Bone marrow (tissue), 2 donors: ENCODE measurements at regions not wholly inside any gene's neighbourhood (a gene's known extent, or its start where the extent isn't known, plus 50 kb on each side); places are given as distances from the start of the nearest gene placed in this dataset.

ENCODE experiments used
- DNase-seq, 2 donors: peaks; one replicate each; lab custom pipeline; 2025; lab: John Stamatoyannopoulos, UW

GRCh38 chr11:19403196-19403895 lies 162.6 kb upstream of the E2F8 start:
- DNase-seq = no peak

- no peak for DNase-seq
Measured at GRCh38 chr11:19400296-19400695, 159.6 kb upstream of the E2F8 start.

- DNase-seq = no peak
Measured at GRCh38 chr11:19398772-19399527, 158.2 kb upstream of the E2F8 start.

DNA sequence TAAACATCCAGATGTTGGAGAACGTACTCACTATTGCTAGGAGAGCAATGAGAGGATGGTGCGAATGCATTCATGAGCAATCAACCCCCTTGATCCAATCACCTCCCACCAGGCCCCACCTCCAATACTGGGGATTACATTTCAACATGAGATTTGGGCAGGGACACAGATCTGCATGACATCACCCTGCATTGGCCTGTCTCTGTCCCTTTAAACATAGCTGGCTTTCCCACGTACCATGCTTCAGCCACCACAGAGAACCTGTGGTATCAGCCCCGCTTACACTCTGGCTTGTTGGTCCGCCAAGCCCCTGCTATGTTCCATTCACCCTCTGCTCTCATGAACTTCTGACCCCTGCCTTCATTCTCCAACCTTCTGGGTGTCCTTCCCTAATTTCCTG lies 157.5 kb upstream of the E2F8 start:
- DNase-seq = no peak

- no peak for DNase-seq
Measured at GRCh38 chr11:19395050-19395449, 154.3 kb upstream of the E2F8 start.

DNA sequence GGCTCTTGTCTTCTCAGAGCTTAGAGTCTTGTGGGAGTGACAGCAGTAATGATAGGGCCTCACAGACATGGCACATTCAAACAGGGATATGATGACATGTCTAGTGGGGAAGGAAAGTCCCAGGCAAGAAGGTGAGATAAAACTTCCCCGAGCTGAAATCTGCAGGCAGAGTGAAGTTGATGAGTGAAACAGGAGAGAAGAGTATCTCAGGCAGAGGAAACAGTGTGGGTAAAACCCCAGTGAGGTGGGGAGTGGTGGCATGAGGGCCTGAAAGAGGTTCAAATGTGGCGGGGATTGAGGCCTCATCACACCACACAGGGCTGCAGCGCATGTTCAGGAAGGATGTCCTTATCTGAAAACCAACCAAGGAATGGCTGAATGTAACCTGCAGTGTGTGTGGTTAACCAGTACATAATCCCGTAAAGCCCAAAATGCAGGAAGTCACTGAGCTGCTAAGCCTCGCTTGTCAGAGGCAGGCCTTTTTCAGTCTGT lies 153.8 kb upstream of the E2F8 start:
- DNase-seq = no peak

DNA sequence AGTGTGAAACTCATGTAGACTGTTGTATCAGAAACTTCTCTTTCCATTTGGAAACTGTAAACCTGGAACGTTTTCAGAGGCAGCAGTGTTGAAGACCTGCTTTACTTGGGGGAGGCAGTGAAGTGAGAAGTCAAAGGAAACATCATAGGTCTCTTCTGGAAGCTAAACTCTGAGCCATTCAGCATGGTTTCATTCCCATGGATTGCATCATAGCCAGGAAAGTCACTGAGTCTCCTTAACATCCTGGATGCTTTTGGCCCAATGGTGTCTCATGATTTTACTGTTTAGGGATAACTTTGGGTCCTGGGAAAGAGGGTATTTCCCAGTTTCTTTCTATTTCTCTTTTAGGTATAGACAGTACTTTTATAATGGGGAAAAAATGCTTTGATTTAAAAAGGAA lies 153.2 kb upstream of the E2F8 start:
- no peak for DNase-seq

DNA sequence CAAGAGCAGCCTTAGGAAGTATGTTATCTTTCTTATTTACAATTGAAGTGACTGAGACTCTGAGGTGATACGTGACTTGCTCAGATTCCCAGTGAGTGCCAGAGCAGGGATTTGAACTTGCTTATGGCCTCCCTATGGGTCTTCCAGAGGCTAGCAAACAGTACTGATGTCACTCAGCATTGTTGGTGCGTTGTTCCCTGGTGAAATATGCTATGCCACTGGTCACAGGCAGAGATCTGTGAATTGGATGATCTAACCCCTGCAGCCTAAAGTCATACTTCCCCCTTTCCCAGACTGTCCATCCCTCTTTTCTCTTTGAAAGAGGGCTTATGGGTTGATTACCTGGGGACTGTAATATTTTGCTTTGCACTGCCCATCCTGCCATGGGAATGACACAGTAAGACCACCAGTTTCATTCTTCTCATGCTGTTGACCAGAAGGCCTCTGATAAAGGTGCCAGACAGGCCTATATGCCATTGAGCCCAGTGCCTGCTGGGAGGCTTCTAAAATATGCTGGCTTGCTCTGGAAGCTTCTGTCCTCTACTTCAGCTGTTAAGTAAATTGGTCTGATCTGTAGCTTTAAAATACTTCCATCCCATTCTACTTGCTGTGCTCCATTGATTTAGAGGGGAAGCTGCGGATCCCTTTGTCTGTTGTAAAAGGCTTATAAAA lies 152.2 kb upstream of the E2F8 start:
- no peak for DNase-seq

GRCh38 chr11:19392321-19392720 lies 151.6 kb upstream of the E2F8 start:
- DNase-seq = no peak

DNA sequence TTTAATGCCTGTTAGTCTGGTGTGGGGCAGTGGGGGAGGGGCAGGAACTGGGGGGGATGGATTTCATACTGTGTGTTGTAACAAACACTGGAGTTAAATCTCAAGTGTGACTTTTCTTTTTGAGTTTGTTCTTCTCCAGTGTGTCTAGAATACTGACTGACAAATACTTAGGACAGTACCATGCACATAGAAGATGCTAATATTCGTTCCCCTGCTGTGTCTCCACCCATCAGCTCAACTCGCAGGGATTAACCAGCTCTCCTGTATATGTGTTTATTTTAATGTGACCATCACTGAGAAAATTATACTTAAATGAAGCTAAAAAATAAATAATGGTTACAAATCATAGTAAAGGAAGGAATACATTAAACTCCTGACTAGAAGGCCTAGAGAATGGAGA lies 150.9 kb upstream of the E2F8 start:
- DNase-seq = no peak

DNA sequence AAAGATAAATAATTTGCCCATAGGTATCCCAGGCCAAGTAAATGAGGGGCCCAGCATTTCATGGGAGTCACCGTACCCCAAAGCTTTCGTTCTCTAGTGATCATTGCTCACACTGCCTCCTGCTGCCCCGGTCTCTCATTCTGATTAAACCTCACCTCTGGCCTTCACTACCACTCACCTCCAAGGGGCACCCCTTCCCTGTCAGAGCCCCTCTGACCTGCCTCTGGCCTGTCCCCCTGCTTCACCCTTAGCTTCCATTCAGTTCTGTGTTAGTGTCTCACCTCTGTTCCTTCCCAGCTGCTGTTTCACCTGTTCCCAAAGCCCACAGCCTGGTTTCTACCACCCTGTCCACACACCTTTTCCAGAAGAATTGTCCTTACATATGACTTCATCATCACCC lies 150.3 kb upstream of the E2F8 start:
- DNase-seq = no peak

DNA sequence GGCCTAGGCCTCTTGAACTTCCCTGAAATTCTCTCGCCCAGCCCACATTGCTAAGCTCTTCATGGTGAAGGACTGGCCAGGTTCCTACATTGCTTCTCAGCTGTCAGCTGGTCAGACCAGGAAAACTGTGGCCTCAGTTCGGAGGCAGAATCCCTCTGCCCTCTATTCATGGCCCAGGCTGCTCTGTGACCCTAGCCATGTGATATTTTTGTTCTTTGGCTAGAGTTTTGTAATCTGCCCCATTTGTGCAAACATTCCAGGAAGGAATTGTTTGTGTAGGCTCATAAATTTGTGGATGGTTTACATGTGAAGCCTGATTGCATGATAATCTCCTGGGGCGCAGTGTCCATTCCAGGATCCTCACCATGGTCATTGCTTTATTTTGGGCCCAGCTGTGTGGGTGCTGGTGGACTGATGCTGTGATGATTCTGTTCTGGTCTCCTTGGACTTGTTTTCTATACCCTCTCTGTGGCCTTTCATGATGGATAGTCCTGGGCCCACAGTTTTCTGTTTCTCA lies 149.1 kb upstream of the E2F8 start:
- no peak for DNase-seq

DNA sequence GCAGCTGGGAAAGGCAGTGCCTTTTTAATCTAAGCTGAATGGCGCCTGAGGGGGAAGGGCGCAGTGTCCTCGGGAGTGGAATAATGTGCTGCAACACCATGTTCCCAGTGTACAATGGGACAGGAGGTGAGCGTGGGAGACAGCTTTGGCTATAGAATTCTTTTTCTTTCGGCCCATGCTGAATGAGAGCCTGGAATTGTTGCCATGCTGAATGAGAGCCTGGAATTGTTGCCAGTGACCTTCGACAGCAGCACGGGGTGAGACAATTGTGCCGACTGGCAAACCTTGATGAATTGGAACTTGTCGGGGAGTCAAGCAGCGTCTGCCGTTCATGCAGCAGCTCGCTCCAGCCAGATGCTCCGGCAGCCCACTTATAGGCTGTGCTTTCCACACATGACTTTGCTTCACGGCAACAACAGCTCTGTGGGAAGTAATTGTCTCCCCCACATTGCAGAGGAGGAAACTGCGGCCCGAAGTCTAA lies 141.4 kb upstream of the E2F8 start:
- DNase-seq = no peak

DNA sequence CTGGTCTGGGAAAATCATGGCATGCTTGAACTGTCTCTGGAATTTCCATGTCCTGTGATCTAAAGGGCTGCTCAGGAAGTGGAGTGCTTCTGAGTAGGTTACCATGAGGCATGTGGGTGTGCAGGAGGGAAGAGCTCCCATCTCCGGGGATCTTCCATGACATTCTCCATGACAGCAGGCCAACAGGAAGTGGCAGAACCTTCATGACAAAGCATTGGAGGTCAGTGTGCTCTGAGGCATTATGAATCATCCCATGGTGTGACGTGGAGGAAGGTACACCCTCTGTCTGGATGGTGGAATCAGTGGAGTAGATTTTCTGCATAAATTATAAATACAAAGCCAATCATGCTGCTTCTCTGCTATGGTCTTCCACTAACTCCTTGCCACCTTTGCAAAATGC lies 139.6 kb upstream of the E2F8 start:
- no peak for DNase-seq

DNA sequence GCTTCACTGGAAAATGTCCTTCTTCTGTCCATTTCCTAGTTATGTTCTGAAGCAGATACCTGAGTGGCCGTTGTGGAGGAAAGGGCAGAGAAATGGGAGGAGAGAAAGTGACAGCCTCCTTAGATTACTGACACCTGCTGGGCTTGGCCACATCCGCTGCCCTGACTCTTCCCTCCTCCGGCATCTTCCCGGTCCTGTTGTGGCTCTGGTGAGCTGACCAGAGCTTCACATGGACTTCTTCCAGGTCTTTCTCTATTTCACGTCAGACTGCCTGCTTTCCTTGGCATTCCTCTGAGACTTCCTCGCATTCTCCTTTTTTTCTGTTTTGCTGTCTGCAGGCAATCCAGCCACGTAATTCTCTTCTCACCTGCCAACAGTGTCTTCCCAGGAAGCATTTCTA lies 138.7 kb upstream of the E2F8 start:
- no peak for DNase-seq

GRCh38 chr11:19378814-19379213 lies 138.1 kb upstream of the E2F8 start:
- DNase-seq = no peak

DNA sequence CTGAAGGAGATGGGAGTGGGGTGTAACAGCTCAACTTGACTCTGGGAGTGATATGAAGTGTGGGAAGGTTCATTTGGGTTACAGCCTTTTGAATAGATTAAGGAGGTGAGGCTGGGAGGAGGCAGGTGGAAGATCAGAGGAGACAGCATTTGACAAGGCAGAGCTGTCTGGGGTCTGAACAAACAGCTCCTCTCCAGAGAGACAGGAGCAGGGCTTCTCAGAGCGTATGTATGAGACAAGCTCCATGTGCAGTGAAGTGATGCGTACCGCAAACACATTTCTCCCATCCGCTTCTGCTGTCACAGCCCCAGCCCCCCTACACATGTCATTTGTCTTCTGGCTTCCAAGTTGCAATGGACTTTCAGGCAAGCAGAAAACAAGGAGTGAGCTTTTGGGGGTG lies 137.1 kb upstream of the E2F8 start:
- DNase-seq = no peak

DNA sequence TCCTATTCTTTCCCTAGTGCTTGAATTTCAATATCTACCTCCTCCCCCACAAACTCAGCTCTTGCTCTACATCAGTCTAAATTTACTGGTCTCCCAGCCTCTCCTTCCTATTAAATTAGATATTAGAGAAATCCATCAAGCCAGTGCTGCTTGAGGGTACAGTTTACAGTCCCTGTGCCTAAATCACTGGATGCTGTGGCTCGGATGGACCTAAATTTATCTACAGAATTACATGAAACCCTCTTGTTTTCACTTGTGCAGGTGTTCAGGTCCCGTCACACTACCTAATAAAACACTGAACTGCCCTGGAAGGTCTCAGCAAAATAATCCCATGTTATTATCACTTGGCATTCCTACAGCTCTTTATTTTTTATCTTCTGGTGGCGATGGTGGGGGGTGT lies 134.7 kb upstream of the E2F8 start:
- DNase-seq = no peak

DNA sequence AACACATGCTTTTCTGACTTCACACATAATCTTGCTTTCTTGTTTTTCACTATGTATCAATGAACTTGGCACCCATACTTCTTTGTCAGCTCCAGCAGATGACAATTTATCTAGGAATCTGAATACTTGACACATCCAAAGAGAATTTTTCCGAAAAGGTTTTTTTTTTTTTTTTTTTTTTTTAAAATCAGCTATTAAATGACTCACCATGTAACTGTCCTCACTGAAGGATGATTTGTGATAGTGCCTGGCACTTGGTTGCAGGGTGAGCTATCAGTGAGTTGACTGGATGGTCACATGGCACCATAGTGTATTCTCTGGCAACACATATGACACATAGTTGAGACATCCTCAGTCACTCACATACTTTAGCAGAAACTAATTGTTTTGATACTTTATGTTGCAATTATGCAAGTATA lies 133.4 kb upstream of the E2F8 start:
- no peak for DNase-seq

DNA sequence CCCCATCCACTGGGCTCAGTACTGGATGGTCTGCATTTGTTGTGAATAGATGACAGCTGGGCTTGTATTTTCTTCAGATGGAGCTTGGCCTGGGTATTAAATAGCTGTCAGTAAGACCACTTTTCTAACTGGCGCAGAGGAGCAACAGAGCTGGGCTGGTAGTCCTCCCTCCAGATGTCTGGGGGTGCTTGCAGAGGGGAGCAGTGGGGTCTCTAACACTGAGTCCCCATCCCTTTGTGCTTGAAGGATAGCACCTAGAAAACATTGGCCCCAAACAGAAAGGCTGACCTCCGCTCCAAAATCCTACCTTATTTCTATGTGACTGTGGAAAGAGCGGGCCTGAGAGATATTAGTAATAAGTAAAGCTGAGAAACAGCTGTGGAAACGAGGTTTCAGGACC lies 131.6 kb upstream of the E2F8 start:
- DNase-seq = no peak

DNA sequence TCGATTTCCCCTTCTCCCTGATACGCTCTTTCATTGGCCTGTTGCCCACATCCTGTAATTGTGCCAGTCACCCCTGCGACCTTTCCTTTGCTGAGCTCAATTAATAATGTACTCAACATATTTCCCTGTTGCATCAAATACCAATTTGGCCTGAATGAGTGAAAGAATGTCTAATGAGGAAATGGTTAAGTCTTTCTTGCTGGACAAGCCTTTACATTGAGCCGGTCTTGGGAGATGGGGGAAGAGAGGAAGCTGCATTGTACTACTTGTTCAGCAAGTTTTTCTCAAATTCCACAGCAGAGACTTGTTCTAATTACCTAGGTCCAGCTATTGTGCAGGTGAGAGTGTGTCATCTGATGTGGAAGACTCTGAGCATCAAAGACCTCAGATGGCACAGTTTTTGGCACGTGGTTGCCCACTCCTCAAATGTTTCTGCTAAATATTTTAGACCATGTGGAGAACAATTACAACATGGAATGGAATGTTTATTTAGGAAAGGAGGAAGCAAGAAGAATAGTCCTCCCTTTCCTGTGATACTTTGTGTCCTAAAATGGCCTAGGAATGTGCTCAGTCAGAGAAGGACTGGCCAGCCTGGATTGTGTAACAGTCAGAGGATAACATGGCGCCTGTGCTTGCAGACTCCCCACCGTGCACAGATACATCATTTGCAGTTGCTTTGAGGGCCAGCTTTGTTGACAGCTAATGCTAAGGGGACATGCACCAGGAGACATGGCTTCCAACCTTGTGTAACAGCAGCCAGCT lies 129.5 kb upstream of the E2F8 start:
- DNase-seq = no peak
